ENCODE measurements at regions not wholly inside any gene's neighbourhood (a gene's known extent, or its start where the extent isn't known, plus 50 kb on each side); places are given as distances from the start of the nearest gene placed in this dataset.
"Not testable (repeated sequence)": the region's sequence is repeated elsewhere in the genome, so short reads cannot be mapped to it uniquely, and the experiment has no call there.

GRCh38 chr18:1149709-1150108, 245.0 kb downstream of the ADCYAP1 start:
- DNase-seq: no peak

- no peak for DNase-seq
Measured at GRCh38 chr18:1150344-1150743, 245.7 kb downstream of the ADCYAP1 start.

- DNase-seq: not testable (repeated sequence)
Measured at GRCh38 chr18:1152958-1153357, 248.3 kb downstream of the ADCYAP1 start.

- DNase-seq: no peak
Measured at GRCh38 chr18:1173593-1173992, 268.9 kb downstream of the ADCYAP1 start.

GRCh38 chr18:1177232-1177631, 272.6 kb downstream of the ADCYAP1 start:
- no peak for DNase-seq

- no peak for DNase-seq
Measured at GRCh38 chr18:1191341-1191740, 286.7 kb downstream of the ADCYAP1 start.

GRCh38 chr18:1213126-1213525, 308.5 kb downstream of the ADCYAP1 start:
- DNase-seq: no peak

- no peak for DNase-seq
Measured at GRCh38 chr18:1222880-1223279, 318.2 kb downstream of the ADCYAP1 start.

GRCh38 chr18:1227025-1227424, 322.4 kb downstream of the ADCYAP1 start:
- no peak for DNase-seq

- no peak for DNase-seq
Measured at GRCh38 chr18:1229634-1230033, 325.0 kb downstream of the ADCYAP1 start.

GRCh38 chr18:1232867-1233266, 328.2 kb downstream of the ADCYAP1 start:
- DNase-seq: no peak

- DNase-seq: no peak
Measured at GRCh38 chr18:1240701-1241100, 336.0 kb downstream of the ADCYAP1 start.

- DNase-seq: no peak
Measured at GRCh38 chr18:1244397-1245122, 339.9 kb downstream of the ADCYAP1 start.

- no peak for DNase-seq
Measured at GRCh38 chr18:1246827-1247226, 342.2 kb downstream of the ADCYAP1 start.

- DNase-seq: no peak
Measured at GRCh38 chr18:1252534-1252933, 347.9 kb downstream of the ADCYAP1 start.

- no peak for DNase-seq
Measured at GRCh38 chr18:1252936-1253335, 348.3 kb downstream of the ADCYAP1 start.

GRCh38 chr18:1253827-1254226, 349.2 kb downstream of the ADCYAP1 start:
- DNase-seq: no peak

- DNase-seq: no peak
Measured at GRCh38 chr18:1261054-1261453, 356.4 kb downstream of the ADCYAP1 start.

- DNase-seq: no peak
Measured at GRCh38 chr18:1267021-1267420, 362.4 kb downstream of the ADCYAP1 start.

- DNase-seq: no peak
Measured at GRCh38 chr18:1270081-1270480, 365.4 kb downstream of the ADCYAP1 start.

GRCh38 chr18:1273469-1273868, 368.8 kb downstream of the ADCYAP1 start:
- DNase-seq: no peak

- no peak for DNase-seq
Measured at GRCh38 chr18:1292167-1292566, 387.5 kb downstream of the ADCYAP1 start.

- DNase-seq: no peak
Measured at GRCh38 chr18:1294229-1294628, 389.6 kb downstream of the ADCYAP1 start.

- DNase-seq: no peak
Measured at GRCh38 chr18:1296237-1296636, 391.6 kb downstream of the ADCYAP1 start.

GRCh38 chr18:1302861-1303260, 398.2 kb downstream of the ADCYAP1 start:
- no peak for DNase-seq

Data from stimulated activated naive CD4-positive, alpha-beta T cell (primary cell).